Dermis microvascular lymphatic vessel endothelial cell (primary cell): ENCODE measurements at regions not wholly inside any gene's neighbourhood (a gene's known extent, or its start where the extent isn't known, plus 50 kb on each side); places are given as distances from the start of the nearest gene placed in this dataset.
A peak's percentile ranks its signal among the peaks of the same experiment; 100 is the strongest.
"Not testable (repeated sequence)": the region's sequence is repeated elsewhere in the genome, so short reads cannot be mapped to it uniquely, and the experiment has no call there.

Source experiments
- DNase-seq, 2 donors: peaks; one replicate each; pipeline versions ENCODE4 v3.0.0 to v3.0.0-alpha.2; 2010; ENCODE audit warnings: low read depth in 2 of 2

DNA sequence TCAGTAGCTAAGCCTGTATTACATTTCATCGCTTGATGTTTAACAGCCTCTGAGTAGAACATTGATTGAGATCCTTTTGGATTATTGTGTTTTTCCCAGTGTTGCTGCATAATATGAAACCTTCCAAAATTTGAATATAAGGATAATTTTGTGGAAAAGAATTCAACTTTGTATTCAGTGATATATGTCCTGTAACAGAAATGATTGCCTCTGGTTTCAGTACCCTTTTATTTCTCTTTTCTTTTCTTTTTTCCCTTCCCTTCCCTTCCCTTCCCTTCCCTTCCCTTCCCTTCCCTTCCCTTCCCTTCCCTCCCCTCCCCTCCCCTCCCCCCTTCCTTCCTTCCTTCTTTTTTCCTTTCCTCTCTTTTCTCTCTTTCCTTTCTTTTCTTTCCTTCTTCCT lies 74.6 kb downstream of the UTRN start:
- no peak for DNase-seq

DNA sequence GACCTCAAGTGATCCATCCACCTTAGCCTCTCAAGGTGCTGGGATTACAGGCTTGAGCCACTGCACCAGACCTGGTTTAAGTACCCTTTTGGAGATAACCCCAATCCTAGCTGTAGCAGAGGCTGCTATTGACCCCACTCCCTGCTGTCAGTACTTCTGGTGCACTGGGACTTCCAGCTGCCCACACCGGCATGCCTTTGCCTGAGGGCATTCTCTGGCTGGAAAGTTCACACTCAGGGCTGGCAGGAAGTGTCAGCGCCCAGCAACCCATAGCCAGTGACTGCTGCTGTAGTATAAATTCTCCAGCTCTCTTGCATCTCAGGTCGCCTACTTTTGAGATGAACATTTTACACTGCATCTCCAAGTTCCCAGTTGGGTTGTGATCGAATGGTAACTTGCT lies 75.3 kb downstream of the UTRN start:
- no peak for DNase-seq

DNA sequence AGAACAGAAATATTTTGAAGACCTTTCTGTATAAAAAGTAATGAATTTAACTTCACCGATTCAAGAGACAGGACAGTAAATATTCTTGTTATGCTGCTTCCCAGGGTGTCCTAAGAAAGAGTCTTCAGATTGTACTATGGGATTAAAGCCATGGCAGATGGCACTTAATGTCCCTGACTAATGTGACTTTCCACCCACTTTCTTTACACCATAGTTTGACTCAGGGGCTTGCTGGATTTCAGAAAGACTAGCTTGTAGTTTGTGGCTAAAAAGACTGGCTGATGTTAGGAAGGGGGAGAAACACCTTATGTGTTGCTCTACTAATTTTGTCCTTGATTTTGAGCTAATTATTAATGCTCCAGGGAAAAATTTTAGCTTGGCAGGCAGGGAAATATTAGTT lies 75.9 kb downstream of the UTRN start:
- no peak for DNase-seq

DNA sequence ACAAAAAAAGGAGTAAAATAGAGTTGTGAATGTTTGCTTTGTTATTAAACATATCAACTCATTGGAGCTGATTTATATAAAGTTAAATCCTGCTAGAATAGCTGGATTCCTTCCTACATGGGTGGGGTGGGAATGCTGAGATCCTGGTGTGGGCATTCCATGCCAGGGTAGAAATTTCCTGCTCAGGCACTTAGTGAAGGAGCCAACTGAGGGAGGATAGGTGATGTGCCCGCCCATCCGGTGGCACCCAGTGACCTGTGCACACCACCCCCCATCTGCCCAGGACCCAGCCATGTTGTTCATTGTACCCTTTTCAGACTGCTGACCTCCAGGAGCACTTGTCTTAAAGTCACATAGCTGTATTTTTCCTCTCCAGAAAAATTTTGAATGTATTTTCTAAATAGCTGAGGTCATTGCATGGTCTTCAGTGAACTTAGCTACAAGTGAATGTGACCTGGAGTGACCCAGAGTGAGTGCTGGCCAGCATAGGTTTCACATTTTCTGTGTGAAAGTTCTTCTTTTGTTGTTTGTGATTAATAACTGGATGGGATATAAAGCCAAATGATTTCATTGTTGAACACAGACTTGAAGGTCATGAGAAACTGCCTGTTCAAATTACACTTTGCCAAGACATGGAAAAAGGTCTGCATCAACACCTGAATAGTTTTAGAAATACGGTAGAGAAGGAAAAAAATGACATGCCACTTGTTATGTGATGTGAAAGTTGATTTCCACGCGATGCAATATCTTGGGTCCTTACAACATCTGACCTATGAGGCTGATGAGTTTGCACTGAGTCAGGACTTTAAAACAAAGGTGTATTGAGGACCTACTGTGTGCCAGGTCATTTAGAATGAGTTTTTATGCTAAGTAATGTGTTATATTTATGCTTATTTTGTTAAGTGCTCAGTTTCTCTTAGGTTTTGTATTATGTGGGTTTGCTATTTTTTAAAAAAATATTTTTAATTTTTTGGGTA lies 77.2 kb downstream of the UTRN start:
- DNase-seq: peak; percentile 88 to 97

DNA sequence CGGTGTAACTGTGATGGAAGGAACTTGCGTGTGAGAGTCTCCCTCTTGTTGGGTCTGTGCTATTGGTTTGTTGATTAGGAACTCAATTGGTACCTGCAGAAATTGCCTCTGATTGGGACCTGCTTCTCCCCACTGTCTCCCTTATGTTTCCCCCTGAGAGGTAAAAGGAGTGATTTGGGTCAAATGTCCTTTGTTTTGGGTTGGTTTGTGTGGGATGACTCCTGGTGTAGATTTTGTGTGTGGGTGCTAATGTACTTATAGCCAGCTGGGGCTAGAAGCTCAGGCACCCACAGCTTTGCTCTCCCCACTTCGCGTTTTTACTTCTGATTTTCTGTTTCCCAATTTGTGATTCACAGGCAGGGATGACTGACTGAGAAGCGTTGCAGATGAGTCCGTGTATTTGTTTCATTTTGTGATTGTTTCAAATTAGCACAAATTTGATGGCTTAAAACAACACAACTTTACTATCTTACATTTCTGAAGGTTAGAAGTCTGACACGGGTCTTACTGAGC lies 79.1 kb downstream of the UTRN start:
- DNase-seq: no peak

DNA sequence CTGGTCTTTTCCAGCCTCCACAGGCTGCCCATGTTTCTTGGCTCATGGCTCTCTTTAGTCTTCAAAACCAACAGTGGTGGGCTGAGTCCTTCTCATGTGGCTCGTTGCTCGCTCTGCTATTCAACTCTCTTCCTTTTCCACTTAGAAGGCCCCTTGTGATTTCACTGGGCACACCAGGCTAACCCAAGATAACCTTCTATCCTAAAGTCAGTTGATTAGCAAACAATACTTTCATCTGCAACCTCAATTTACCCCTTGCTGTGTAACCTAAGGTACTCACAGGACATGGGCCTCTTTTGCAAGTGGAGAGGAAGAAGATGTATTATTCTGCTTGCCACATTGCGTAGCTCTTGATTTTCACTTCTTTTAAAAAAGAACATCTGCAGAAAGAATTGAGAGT lies 79.6 kb downstream of the UTRN start:
- DNase-seq: no peak

DNA sequence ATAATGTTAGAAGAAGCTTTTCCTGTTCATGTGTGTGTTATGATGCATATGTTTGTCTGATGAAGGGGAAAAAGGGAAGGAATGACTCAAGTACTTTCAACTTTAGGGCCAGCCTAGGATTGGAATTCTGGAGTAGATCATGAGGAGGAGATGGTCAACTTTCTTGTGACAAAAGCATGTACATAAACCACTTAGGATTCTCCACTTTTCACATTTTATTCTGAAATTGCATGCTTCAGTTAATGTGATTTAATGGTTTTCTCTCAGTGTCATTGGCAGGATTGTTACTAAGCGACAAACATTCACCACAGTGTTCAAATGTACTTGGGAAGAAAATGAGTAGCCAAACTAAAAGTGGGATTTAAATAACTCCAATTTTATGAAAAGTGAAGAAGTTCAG lies 80.1 kb downstream of the UTRN start:
- peak in 1 of 2 donors; percentile 58 for DNase-seq

DNA sequence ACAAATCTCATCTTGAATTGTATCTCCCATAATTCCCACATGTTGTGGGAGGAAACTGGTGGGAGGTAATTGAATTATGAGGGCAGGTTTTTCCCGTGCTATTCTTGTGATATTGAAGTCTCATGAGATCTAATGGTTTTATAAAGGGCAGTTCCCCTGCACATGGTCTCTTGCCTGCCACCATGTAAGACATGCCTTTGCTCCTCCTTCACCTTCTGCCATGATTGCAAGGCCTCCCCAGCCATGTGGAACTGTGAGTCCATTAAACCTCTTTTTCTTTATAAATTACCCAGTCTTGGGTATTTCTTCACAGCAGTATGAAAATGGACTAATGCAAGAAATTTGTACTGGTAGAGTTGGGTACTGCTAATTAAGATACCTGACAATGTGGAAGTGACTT lies 84.6 kb downstream of the UTRN start:
- DNase-seq: not testable (repeated sequence)

DNA sequence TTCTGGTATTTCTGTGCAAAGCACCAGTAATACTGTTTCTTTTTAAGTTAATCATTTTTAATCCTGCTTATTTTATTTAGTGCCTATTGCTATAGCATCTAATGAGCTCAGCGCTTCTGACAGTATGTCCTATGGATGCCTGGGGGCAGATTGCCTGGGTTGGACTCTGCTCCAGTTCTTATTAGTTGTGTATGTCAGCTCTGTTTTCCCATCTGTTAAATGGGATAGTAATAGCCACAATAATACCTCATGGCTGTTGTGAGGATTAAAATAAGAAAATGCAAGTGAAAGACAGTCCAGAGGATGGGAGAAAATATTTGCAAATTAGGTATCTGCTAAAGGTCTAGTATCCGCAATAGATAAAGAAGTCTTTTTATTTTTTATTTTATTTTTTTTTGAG lies 87.0 kb downstream of the UTRN start:
- no peak for DNase-seq

DNA sequence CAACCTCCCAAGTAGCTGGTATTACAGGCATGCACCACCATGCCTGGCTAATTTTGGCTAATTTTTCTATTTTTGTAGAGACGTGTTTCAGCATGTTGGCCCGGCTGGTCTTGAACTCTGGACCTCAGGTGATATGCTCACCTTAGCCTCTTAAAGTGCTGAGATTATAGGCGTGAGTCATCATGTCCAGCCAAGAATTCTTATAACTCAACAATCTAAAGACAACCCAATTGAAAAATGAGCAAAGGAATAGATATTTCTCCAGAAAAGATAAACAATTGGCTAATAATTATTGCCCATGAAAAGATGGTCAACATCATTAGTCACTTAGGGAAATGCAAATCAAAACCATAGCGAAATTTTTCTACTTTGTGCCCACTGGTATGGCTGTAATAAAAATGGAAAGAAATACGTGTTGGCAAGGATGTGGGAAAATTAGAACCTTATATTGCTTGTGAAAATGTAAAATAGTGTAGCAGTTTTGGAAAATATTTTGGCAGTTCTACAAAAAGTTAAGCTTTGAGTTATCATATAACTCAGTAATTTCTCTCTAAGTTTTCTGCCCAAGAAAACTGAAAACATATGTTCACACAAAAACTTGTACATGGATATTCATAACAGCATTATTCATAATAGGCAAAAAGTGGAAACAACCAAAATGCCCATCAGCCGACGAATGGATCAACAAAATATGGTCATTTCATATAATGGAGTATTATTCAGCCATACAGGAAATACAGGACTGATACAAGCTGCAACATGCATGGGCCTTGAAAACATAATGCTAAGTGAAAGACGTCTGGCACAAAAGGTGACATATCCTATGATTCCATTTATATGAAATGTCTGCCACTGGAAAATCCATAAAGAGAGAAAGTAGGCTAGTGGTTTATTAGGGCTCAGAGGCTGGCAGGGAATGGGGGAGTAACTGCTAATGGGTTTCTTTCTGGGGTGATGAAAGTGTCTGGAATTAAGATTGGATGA lies 87.8 kb downstream of the UTRN start:
- DNase-seq: peak in 1 of 2 donors; percentile 36

DNA sequence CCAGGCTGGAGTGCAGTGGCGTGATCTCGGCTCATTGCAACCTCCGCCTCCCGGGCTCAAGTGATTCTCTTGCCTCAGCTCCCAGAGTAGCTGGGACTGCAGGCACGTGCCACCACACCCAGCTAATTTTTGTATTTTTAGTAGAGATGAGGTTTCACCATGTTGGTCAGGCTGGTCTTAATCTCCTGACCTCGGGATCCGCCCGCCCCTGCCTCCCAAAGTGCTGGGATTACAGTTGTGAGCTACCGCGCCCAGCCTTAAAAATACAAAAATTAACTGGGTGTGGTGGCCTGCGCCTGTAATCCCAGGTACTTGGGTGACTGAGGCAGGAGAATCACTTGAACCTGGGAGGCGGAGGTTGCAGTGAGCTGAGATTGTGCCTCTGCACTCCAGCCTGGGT lies 89.4 kb downstream of the UTRN start:
- DNase-seq: not testable (repeated sequence)

DNA sequence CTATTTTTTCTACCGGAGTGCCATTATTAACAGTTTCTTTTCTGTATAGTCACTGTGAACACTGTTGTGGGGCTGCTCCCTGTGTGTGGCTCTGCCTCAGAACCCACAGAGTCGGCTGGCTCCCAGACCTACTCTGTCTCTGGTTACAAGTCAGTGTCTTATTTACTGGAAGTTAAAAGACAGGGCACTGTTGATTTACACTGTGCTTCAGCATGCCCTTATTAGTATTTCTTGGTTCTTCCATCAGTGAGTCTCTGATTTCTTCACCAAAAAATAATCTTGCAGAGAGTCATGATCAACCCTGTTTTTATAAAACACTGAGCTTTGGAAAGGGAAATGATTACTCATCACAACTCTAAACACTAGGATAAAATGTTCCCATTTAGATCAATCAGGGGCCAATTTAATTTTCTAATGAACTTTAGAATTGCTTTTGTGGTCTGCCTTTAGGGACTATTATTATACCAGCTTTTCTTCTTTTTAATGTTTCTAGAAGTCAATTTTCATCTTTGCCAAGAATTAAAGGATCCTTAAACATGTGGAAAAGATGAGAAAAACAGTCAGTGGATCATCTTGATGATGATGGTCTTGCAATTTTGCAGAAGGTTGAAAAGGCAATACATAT lies 92.6 kb downstream of the UTRN start:
- DNase-seq: peak in 1 of 2 donors; percentile 59

DNA sequence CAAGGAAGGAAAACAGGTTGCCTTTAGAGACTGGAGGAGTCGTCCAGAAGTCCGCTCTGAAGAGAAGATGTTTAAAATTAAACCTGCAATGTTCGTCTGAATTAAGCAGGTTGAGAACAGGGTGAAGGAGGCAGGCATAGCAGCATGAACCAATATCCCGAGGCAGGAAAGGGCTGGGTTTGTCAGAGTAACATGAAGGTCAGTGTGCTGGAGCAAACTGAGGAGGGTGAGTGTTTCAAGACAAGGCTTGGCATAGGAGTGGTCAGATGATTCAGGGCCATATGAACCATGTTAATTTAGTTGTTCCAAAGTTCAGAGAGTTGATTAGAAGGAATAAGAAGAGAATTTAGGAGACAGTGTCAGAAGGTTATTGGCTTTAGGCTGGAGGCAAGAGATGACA lies 93.3 kb downstream of the UTRN start:
- peak in 1 of 2 donors; percentile 53 for DNase-seq

DNA sequence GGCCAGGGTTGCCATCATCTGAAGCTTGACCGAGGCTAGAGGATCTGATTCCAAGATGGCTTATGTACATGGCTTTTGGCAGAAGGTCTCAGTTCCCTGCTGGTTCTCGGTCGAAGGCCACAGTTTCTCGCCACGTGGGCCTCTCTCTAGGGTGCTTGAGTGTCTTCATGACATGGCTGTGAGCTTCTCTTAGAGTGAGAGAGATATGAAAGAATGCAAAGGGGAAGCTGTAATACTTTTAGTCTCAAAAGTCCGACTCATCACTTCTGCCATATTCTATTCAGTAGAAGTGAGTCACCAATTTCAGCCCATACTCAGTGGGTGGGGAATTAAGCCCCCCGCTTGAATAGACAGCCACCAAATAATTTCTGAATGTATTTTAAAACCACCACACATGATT lies 94.2 kb downstream of the UTRN start:
- DNase-seq: peak in 1 of 2 donors; percentile 34

DNA sequence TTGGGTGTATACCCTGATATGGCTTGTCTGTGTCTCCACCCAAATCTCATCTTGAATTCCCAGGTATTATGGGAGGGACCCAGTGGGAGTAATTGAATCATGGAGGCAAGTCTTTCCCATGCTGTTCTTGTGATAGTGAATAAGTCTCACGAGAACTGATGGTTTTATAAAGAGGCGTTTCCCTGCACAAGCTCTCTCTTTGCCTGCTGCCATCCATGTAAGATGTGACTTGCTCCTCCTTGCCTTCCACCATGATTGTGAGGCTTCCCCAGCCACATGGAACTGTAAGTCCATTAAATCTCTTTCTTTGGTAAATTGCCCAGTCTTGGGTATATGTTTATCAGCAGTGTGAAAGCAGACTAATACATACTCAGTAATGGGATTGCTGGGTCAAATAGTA lies 96.4 kb downstream of the UTRN start:
- not testable (repeated sequence) for DNase-seq

DNA sequence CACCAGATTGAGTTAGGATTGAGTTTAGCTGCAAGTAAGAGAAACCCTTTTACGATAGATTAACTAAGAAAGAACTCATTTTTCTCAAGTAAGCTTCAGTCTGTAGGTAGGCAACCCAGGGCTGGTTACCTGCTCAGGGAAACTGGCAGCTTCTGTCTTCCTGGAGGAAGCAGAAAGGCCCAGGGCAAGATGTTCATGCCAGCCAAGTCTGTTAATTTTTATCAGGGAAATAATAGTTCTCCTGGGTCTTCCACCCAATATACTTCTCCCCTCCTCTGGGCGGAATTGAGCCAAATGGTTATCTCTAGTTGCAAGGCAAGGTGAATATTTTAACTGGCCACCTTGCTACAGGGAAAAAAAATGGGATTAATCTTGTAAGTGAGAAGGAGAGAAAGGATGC lies 98.2 kb downstream of the UTRN start:
- DNase-seq: no peak

DNA sequence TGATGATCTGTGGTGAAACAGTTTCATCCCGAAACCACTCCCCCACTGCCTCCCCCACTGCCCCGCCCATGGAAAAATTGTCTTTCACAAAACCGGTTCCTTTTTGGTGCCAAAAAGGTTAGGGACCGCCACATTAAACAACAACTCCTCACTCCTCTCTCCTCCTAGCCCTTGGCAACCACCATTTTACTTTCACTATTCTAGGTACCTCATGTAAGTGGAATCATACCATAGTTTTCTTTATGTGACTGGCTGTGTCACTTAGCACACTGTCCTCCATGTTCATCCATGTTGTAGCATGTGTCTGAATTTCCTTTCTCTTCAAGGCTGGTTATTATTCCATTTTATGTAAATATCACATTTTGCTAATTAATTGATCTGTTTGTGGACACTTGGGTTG lies 99.3 kb downstream of the UTRN start:
- DNase-seq: no peak

DNA sequence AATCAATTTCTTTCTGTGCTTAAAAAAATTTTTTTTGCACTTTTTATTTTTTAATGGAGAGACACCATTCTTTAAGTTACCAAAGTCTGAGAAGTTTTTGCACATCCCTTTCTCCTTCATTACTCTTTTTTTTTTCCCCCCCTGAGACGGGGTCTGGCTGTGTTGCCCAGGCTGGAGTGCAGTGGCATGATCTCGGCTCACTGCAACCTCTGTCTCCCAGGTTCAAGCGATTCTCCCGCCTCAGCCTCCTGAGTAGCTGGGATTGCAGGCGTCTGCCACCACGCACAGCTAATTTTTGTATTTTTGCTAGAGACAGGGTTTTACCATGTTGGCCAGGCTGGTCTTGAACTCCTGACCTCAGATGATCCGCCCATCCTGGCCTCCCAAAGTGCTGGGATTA lies 104.3 kb downstream of the UTRN start:
- not testable (repeated sequence) for DNase-seq

DNA sequence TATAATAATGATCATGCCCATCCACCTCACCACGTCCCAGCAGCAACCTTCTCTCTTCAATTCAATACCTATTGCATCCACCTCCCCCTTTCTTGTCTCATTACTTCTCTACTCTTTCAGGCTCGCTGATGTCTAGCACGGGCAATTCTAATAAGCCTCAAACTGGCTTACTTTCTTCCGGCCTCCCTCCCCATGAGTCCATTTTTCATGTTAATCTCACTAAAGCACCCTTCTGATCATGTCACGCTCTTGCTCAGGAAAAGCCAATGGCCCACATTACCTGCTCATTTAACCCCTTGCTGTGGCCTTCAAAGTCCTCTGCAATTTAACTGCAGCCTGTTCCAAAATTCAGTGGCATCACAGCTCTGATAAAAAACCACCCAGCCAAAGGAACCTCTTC lies 105.1 kb downstream of the UTRN start:
- no peak for DNase-seq

DNA sequence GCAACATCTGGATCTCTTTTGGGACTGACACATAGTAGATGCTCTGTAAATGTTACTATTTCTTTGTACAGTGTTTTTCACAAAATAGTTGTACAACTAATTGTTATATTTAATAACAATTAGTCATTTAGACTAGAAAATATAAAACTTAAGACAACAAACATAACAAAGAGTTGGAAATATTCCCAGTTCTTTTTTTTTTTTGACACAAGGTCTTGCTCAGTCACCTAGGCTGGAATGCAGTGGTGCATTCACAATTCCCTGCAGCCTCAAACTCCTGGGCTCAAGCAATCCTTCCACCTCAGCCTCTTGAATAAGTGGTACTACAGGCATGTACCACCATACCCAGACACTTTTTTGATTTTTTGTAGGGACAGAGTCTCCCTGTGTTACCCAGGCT lies 105.8 kb downstream of the UTRN start:
- peak in 1 of 2 donors; percentile 47 for DNase-seq

DNA sequence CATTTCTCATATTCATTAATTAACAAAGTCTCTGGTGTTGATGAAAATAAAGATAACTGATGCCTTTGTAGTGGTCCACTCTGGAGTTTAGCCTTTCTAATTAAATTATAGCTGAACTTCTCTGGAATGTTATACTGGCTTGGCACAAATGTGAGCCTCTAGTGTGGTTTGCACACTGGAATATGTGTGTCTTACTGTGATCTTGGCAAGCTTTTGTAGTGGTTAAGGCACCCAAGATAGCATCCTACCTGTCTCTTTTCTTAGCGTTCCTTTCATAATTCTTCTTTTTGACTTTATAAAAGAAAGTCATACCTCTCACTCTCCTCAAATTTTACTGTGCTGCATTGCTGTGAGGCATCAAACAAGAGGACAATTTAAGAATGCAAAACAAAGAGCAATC lies 107.4 kb downstream of the UTRN start:
- DNase-seq: no peak

DNA sequence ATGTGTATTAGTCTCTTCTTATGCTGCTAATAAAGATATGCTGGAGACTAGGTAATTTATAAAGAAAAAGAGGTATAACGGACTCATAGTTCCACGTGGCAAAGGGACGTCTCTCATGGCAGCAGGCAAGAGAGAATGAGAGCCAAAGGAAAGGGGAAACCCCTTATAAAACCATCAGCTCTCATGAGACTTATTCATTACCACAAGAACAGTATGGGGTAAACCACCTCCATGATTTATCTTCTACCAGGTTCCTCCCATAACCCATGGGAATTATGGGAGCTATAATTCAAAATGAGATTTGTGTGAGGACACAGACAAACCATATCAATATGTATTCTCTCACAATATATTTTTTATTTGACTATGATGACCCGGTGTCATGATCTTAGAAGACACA lies 109.1 kb downstream of the UTRN start:
- no peak for DNase-seq
